CD4-positive, alpha-beta T cell treated with Interleukin-4 for 4 hours (primary cell): ENCODE measurements at regions not wholly inside any gene's neighbourhood (a gene's known extent, or its start where the extent isn't known, plus 50 kb on each side); places are given as distances from the start of the nearest gene placed in this dataset.
"Not testable (repeated sequence)": the region's sequence is repeated elsewhere in the genome, so short reads cannot be mapped to it uniquely, and the experiment has no call there.

Source experiments
- DNase-seq: peaks from one replicate; pipeline ENCODE4 v3.0.0-alpha.2; 2020

DNA sequence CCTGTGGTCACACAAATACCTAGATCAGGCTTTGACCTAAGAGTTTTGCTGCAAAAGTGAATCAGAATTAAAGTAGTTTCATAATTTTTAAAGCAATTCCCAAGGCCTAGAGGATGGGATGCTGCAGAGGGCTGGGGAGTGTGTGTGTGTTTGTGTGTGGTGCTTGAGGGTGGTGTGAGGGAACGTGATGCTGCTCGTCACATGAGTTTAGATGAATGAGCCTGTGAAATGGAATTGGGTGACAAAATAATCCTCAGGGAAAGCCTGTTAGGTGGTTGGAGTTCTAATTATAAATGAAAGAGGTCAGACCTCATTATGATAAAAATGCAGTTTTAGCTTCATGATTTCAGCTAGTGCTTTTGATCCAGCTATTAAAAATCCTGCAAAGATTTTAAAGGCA, 87.5 kb upstream of the TMEM170B start:
- no peak for DNase-seq

DNA sequence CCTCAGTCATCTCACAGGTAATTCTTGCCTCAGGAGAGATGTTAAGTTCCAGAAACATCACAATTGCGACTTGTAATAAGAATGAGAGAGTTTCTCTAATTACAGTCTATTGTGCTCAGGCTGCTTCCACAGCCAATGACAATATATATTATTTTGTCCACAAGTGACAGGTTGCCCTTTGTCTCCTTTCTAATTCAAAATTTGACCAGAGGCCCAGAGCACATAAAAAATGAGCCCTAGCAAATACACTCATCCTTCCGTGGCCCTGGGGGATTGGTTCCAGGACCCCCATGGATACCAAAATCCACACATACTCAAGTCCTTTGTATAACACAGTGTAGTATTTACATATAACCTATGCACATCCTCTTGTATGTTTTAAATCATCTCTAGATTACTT, 88.1 kb upstream of the TMEM170B start:
- DNase-seq, result no peak

DNA sequence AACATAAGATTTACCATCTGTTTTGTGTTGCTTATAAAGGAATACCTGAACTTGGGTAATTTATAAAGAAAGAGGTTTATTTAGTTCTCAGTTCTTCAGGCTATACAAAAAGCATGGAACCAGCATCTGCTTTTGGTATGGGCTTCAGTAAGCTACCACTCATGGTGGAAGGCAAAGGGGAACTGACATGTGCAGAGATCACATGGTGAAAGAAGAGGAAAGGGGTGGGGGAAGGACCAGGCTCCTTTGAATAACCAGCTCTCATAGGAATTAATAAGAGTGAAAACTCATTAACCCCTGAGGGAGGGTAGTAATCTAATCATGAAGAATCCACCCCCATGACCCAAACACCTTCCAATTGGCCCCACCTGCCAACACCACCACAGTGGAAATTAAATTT, 89.5 kb upstream of the TMEM170B start:
- DNase-seq, result no peak

DNA sequence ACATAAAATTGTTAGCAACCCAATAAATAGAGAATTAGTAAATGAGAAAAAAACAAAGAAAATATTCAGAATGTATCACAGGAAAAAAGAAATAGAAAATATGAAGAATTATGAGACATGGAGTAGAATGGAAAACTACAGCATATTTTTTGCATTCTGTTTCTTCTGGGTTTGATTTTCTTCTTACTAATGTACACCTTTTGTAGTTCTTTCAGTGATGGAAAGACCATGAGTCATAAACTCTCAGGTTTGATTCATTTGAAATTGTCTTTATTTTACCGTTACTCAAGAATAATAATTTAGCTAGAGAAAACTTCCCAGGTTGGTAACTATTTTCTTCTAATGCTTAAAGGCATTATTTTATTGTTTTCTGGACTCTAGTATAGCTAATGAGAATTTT, 90.3 kb upstream of the TMEM170B start:
- DNase-seq, result no peak

DNA sequence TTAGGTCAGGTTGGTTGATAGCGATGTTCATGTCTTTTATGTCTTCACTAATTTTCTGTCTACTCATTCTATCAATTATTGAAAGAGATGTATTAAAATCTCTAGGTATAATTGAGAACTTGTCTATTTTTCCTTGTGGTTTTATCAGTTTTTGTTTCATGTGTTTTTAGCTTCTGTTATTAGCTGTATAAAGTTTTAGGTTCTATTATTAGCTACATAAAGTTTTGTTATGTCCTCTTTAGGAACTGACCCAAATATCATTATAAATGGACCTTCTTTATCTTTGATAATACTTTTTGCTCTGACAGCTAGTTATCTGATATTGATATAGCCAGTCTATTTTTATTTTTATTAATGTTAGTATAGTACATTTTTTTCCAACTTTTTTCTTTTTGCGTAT, 92.4 kb upstream of the TMEM170B start:
- no peak for DNase-seq

DNA sequence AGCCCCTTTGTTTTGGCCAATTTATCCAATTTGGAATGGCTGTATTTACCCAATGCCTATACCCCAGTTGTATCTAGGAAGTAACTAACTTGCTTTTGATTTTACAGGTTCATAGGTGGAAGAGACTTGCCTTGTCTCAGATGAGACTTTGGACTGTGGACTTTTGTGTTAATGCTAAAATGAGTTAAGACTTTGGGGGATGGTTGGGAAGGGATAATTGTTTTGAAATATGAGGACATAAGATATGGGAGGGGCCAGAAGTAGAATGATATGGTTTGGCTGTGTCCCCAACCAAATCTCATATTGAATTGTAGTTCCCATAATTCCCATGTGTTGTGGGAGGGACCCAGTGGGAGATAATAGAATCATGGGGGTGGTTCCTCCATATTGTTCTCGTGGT, 94.4 kb upstream of the TMEM170B start:
- DNase-seq, result not testable (repeated sequence)

DNA sequence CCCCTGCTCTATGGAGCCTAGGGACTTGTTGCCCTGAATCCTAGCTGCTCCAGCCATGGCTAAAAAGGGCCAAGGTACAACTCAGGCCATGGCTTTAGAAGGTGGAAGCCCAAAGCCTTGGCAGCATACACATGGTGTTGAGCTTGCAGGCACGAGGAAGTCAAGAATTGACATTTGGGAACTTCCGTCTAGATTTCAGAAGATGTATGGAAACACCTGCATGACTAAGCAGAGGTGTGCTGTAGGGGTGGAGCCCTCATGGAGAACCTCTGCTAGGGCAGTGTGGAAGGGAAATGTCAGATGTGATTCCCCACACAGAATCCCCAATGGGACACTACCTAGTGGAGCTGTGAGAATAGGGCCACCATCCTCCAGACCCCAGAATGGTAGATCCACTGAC, 95.1 kb upstream of the TMEM170B start:
- DNase-seq, result no peak

DNA sequence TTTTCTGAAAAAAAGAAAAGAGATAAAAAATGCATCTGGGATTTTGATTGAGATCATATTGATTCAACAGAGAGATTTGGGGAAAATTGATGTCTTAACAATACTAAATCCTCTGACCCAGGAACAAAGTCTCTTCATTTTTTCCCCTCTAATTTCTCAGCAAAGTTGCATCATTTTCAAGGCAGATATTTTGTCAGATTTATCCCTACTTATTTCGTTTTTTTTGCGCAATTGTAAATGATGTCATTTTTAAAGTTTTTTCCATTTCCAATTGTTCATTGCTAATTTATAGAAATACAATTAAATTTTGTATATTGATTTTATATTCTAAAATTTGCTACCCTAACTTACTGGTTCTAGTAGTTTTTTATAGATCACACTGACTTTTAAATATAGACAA, 97.7 kb upstream of the TMEM170B start:
- DNase-seq, result no peak

DNA sequence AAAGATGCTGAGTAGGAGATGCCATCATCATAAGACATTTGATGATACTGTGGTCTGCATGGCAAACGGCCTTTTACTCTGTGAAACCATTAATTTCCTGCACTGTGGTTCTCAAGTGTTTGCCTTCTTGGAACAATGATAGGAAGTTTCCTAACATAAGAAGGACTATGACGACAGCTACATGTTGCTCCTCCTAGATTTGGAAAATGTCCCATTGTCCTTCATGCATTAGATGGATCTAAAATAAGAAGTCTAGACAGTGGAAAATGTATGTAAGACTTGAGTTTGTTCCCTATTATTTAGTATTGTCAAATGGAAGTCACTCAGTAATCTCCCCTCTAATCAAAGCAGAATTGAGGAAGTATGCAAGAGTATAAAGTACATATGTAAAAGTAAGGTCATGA, 98.5 kb upstream of the TMEM170B start:
- DNase-seq, result no peak

DNA sequence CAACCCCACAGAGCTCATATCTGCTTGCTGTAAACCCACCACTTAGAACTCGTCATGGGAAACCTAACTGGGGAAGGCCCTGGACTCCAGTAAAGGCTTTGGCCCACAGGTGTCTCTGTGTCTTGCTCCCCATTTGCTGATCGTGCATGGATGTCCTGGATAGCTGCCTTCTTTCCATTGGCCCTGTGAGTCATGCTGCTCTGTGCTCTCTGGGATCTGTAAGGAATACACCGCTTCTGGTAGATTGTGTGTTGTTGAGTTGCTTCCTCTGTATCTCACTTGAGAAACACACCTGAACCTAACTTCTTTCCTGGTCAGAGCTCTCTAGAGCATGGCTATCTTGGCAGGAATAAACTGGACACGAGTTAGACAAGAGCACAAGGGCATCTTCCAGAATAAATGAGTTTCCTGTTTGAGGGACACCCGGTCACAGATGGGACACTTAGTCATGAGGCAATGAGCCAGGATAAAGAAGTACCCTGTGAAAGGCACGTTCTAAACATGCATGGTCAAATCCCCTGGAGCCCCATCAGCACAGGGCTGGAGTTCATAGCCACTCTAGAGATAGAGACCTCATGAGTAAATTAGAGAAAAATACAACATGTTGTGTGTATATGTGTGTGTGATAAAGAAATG, 99.6 kb upstream of the TMEM170B start:
- DNase-seq, result no peak

DNA sequence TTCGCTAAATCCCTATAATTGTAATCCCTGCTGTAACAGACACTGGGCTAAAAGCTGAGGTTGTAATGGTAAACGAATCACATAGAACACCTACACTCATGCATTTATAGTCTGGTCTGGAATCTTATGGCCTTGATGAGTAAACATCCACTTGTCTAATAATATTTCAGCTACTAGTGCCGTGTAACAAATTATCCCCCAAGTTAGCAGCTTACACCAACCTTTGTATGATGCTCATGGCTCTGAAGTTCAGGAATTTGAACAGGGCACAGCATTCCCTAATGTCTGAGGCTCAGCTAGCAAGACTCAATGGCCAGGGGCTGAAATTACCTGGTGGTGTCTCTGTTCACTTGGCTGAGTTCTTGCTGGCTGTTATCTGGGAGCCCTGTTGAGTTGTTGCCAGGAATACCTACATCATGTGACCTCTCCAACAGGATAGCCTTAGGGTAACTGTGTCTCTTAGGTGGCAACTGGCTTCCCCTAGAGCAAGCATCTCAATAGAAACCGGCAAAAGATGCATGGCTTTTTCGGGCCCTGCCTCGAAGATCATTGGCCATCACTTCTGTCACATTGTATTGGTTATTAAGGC, 100.9 kb upstream of the TMEM170B start:
- no peak for DNase-seq

DNA sequence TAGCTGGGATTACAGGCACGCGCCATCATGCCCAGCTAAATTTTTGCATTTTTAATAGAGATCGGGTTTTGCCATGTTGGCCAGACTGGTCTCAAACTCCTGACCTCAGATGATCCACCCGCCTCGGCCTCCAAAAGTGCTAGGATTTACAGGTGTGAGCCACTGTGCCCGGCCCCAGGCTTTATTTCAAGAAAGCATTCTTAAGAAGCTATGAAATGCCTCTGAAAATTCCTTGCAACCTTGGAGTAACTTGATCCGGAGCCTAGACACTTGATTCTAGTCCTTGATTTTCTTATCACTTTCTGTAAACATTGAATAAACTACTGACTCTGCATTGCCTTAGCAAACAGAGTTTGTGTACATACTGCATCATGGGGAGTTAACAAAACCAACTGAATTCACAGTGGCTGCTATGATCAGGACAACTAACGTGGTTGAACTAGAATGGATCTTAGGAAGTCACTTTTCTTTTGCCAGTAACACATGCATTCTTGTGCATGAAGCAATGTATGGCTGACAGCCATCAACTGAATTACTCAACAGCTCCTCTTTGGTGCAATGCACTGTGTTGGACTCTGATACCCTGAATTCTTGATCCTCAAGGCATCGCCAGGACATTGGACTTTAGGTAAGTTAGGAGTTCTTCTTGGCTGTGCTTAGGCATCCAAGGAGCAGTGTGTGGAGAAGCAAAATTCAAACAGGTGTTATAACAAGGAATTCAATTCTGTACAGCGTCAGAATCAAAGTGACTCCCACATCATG, 102.8 kb upstream of the TMEM170B start:
- DNase-seq, result no peak

DNA sequence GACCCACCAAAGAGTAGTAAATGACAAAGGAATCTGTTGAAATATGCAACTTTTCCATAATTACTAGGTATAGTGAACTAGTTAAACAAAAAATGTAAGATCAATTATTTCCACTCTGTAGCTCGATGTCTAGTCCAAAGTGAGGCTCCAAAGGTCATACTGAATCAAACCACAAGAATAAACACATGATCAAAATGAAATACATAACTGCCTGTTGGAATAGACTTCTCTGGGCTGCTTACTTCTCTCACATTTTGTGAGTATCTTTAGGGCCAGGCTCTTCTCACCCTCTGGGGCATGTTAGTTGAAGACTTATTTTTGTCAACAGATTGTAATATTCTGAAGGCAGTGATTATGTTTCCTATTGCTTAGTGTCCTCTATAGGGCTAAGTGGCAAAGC, 103.7 kb upstream of the TMEM170B start:
- no peak for DNase-seq

DNA sequence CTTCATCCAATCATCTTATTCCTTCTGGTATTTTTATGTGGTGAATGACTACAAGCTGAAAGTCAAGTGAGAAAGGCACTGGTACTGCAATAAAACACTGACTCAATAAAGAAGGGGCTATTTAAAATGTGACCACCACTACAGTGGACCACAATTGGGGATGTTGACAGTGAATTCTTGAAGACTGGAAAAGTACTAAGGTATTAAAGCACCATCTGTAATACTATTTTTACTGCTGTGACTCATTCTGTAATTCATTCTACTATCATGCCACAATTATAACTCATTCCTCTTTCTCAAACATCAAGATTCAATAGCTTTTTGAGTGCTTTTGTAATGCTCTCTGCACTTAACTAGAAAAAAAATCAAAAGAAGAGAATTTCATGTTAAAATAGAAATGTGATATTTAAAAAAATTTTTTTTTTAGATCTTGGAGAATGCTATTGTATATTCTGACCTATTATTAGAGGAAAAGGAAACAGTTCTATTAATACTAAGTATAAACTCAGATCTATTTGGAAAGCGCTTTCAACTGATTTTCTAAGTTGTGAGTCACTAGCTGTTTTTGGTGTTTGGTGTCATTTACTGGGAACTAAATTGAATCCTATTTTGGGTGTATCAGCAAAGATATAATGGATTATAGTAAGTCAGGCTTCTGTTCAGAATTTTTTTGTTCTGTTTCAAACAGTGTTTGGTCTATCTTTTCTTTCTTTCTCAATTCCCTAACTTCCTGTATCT, 104.7 kb upstream of the TMEM170B start:
- no peak for DNase-seq

DNA sequence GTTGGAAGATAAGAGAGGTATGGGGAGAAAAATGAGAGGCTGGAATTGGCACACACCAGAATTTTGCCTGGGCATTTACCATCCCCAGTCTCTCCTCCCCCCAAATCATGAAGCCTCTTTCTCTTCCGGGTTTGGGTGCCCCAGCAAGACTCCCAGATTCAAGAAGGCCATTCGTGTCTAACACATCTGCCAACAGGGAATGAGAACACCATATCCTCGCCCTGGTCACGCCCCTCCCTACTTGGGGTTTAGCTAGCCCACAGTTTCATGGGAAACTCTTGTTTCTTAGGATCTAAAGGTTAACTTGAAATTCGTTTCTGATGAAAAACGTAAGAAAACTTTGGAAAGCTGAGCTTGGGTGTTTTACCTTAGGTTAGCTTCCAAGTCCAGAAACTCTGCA, 105.5 kb upstream of the TMEM170B start:
- DNase-seq, result no peak

DNA sequence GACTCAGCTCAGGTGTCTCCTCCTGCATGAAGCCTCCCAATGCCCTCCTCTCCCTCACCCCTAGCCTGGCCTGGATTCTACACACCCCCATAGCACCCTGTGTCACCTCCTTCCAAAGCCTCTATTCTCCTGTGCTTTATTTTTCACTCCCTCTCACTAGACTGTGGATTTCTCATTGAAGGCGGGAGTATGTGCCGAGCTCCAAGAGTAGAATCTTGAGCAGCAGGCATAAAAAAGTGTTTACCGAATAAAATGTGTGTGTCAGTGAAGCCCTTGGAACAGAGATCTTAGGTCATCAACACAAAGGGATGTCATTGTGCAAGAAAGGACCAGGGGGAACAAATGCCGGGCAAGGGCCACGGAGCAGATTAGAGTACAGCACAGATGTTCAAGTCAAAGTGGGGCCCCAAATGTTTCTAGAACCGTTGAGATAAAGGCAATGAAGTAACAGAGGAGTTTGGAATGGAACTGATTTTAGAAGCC, 106.1 kb upstream of the TMEM170B start:
- no peak for DNase-seq

DNA sequence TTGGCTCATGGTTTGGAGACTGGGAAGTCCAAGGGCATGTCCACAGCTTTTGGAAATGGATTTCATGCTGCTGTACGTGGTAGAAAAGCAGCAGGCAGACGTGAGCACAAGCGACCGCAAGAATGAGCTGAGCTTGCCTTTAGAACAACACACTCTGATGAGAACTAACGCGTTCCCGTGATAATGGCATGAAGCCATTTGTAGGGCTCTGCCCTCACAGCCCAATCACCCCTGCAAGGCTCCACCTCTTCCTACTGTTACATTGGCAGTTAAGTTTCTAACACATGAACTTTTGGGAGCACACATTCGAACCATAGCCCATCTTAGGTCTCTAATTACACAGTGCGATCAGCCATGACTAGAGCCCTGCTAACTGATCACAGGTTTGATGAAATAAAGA, 107.5 kb upstream of the TMEM170B start:
- DNase-seq, result no peak

DNA sequence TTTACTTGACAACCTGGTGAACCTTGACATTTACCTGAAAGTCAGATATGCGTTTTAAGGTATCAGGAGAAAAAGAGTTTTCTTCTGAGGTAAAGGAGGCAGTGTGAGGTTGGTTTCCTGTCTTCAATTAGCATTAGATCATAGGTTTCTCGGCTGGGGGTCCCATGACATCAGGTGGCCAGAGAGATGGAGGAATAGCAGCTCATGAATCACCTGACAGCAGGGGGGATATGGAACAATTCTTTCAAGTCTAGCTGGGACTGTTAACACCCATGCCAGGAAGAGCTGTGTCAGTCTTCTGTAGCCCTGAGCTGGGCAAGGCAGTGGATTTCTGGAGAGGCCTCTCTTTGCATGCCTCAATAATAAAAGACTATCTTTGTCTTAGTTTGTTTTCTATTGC, 108.0 kb upstream of the TMEM170B start:
- no peak for DNase-seq

DNA sequence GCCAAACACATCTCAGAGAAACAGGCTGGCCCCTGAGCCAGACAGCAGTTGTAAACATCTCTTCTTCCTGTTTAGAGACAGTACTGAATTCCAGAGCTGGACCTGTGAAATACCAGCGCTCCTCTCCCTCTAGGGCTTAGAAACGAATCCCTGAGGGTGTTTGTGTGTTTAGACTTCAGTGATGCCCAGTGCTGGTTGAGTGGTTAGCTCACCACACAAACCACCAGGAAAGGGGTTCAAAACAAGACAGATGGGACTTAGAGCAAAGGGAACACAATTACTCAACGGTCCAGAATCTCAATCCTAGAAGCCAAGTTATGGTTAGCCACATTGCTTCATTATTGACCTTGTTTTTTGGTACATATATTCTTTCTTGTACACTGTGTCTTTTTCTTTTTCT, 108.7 kb upstream of the TMEM170B start:
- DNase-seq, result no peak

DNA sequence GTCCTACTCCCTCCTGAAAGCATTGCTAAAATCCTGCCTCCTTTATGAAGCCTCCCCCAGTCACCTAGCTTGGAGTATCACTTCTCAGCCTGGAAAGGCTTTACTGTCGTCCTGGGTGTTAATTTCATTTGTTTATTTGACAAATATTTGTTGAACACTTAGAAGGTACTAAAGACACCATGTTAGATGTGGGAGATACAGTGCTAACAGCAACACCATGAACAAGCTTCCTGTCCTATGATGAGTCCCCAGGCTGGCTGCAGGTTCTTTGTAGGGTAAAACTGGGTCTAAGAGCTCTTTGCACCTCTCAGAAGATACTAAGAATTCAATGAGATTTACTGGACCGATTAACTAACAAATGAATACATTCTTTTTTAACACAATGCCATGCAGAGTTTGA, 109.2 kb upstream of the TMEM170B start:
- DNase-seq, result no peak

DNA sequence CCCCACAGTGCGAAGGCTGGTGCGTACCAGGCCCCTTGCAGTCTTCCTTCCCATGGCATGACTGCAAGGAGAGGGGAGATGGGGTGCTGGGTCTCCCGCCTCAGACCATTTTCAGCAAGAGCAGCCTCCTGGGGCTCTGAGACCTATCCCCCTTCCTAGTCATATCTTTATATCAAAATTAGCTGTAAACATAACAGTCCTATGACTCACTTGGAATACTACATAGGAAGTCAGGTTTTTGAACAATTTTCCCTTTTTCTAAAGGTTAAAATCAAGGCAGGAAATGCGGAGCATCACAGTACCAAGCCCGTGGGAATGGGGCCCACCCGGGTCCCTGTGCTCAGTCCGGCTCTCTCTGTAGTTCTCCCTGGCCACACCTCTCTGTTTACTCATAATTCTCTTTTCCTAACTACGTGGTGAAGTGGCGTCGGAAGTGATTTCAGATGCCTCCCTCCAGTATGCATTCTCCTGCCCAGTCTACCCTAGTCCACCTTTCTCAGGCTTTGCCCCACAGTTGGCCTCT, 109.8 kb upstream of the TMEM170B start:
- no peak for DNase-seq

DNA sequence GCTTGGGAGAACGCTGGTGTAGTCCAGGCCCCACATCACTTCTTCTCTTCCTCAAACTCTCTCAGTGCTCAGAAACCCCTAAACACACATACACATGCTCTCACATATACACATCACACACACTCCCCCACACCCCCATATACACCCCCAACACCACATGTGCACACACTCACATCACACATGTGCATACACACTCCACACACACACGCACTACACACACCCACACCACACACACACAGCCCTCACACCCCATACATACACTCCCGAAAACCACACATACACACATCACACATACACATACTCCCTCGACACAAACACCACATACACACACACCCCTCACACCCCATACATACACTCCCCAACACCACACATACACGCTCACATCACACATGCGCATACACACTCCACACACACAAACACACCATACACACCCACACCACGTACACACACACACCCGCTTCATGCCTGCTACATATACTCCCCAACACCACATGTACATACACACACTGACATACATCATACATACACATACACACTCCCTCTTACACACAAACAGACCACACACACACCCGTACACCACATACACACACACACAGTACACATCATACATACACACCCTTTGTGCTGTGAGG, 110.3 kb upstream of the TMEM170B start:
- no peak for DNase-seq

DNA sequence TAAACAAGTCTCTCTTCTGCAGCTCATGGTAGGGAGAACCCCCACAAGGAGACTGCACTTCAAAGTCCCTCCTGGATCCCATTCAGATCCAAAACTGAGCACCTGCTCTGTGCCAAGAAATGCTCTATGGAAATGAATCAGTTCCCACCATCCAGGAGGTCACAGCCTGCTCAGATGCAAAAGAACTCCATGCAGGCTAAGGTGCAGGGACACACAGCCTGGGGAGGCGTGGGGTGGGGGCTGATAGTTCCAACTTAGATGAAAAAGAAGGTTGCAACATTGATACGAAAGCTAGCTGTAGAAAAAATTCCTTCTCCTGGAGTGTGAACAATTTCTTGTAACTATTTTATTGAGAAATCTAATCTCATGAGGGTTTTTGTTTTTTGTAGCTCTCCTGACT, 111.0 kb upstream of the TMEM170B start:
- no peak for DNase-seq
